ENCODE measurements at regions not wholly inside any gene's neighbourhood (a gene's known extent, or its start where the extent isn't known, plus 50 kb on each side); places are given as distances from the start of the nearest gene placed in this dataset.

GRCh38 chr2:118431165-118431517, 342.9 kb downstream of the INSIG2 start:
- H3K9me3 Mint-ChIP-seq, result peaks cover 0 to 12% (median 0%) of the 10 kb centered on the region in 11 donors
- intact Hi-C loops (cut with micrococcal nuclease), result no loop called here
- H3K4me1 Mint-ChIP-seq, result no peaks in the 10 kb centered on the region

GRCh38 chr2:118430510-118431164, 342.4 kb downstream of the INSIG2 start:
- POLR2A ChIA-PET, result no interaction called here

More at GRCh38 chr2:118431165-118431517, 342.9 kb downstream of the INSIG2 start:
- no peaks in the 10 kb centered on the region for H3K27me3 ChIP-seq (ENCODE audit: control insufficient read depth in 2 of 2, insufficient read depth in 2 of 2, low read length in 2 of 2)
- no peak overlapping the region for H3K4me3 ChIP-seq (ENCODE audit: low read length)
- Mint-ChIP-seq H3K4me3 (no peak overlapping the region), H3K27me3 (peaks cover 0 to 41% (median 21%) of the 10 kb centered on the region in 5 donors), H3K36me3 (no peaks in the 10 kb centered on the region), H3K27ac (no peak overlapping the region)
- ChIA-PET CTCF (interaction anchor here (0.8 kb wide), 1 partner anchor 8 kb away, joined by 3 read pairs; no protein-coding TSS in a partner anchor), POLR2A (no interaction called here)
- H3K4me1 ChIP-seq (ENCODE audit: control insufficient read depth in 2 of 2, insufficient read depth in 2 of 2, low read length in 2 of 2), result no peaks in the 10 kb centered on the region
- H3K9me3 ChIP-seq (ENCODE audit: control insufficient read depth in 2 of 3, low read length in 3 of 3), result no peaks in the 10 kb centered on the region
- no peaks in the 10 kb centered on the region for H3K36me3 ChIP-seq (ENCODE audit: control insufficient read depth in 2 of 3, insufficient read depth in 3 of 3, low read length in 3 of 3)
- DNase-seq, result no peak
- ATAC-seq, result no peak
- no peak overlapping the region for H3K27ac ChIP-seq (ENCODE audit: low read depth, low read length)

GRCh38 chr2:118425191-118425590, 336.9 kb downstream of the INSIG2 start:
- no peak for ATAC-seq
- CTCF ChIA-PET, result no interaction called here
- Mint-ChIP-seq H3K9me3 (peaks cover 0 to 22% (median 3%) of the 10 kb centered on the region in 11 donors), H3K4me1 (no peaks in the 10 kb centered on the region), H3K27ac (no peak overlapping the region), H3K27me3 (peaks cover 0 to 38% (median 22%) of the 10 kb centered on the region in 5 donors), H3K36me3 (no peaks in the 10 kb centered on the region), H3K4me3 (no peak overlapping the region)
- Histone ChIP-seq H3K4me1 (ENCODE audit: control insufficient read depth in 2 of 2, insufficient read depth in 2 of 2, low read length in 2 of 2) (no peaks in the 10 kb centered on the region), H3K27me3 (ENCODE audit: control insufficient read depth in 2 of 2, insufficient read depth in 2 of 2, low read length in 2 of 2) (no peaks in the 10 kb centered on the region), H3K36me3 (ENCODE audit: control insufficient read depth in 2 of 3, insufficient read depth in 3 of 3, low read length in 3 of 3) (no peaks in the 10 kb centered on the region), H3K9me3 (ENCODE audit: control insufficient read depth in 2 of 3, low read length in 3 of 3) (no peaks in the 10 kb centered on the region), H3K27ac (ENCODE audit: low read depth, low read length) (no peak overlapping the region), H3K4me3 (ENCODE audit: low read length) (no peak overlapping the region)
- DNase-seq, result no peak
- POLR2A ChIA-PET, result no interaction called here
- intact Hi-C loops (cut with micrococcal nuclease), result no loop called here

More at GRCh38 chr2:118430510-118431164, 342.4 kb downstream of the INSIG2 start:
- Histone ChIP-seq H3K27ac (ENCODE audit: low read depth, low read length) (no peak overlapping the region), H3K36me3 (ENCODE audit: control insufficient read depth in 2 of 3, insufficient read depth in 3 of 3, low read length in 3 of 3) (no peaks in the 10 kb centered on the region), H3K4me1 (ENCODE audit: control insufficient read depth in 2 of 2, insufficient read depth in 2 of 2, low read length in 2 of 2) (no peaks in the 10 kb centered on the region), H3K9me3 (ENCODE audit: control insufficient read depth in 2 of 3, low read length in 3 of 3) (no peaks in the 10 kb centered on the region), H3K4me3 (ENCODE audit: low read length) (no peak overlapping the region), H3K27me3 (ENCODE audit: control insufficient read depth in 2 of 2, insufficient read depth in 2 of 2, low read length in 2 of 2) (no peaks in the 10 kb centered on the region)
- Mint-ChIP-seq H3K27me3 (peaks cover 0 to 41% (median 26%) of the 10 kb centered on the region in 5 donors), H3K36me3 (no peaks in the 10 kb centered on the region), H3K9me3 (peaks cover 0 to 12% (median 0%) of the 10 kb centered on the region in 11 donors), H3K27ac (no peak overlapping the region), H3K4me1 (no peaks in the 10 kb centered on the region), H3K4me3 (no peak overlapping the region)
- CTCF ChIA-PET, result no interaction called here
- DNase-seq (no peak), ATAC-seq (no peak)
- intact Hi-C loops (cut with micrococcal nuclease), result no loop called here

GRCh38 chr2:118423776-118424175, 335.5 kb downstream of the INSIG2 start:
- ChIA-PET CTCF (interaction anchor here (0.6 kb wide), 1 partner anchor 8 kb away, joined by 3 read pairs; no protein-coding TSS in a partner anchor), POLR2A (no interaction called here)
- no peaks in the 10 kb centered on the region for H3K4me1 Mint-ChIP-seq
- DNase-seq, result no peak
- H3K4me3 Mint-ChIP-seq, result no peak overlapping the region
- H3K36me3 Mint-ChIP-seq, result no peaks in the 10 kb centered on the region
- Histone ChIP-seq H3K27me3 (ENCODE audit: control insufficient read depth in 2 of 2, insufficient read depth in 2 of 2, low read length in 2 of 2) (no peaks in the 10 kb centered on the region), H3K36me3 (ENCODE audit: control insufficient read depth in 2 of 3, insufficient read depth in 3 of 3, low read length in 3 of 3) (no peaks in the 10 kb centered on the region), H3K9me3 (ENCODE audit: control insufficient read depth in 2 of 3, low read length in 3 of 3) (no peaks in the 10 kb centered on the region), H3K4me3 (ENCODE audit: low read length) (no peak overlapping the region), H3K27ac (ENCODE audit: low read depth, low read length) (no peak overlapping the region), H3K4me1 (ENCODE audit: control insufficient read depth in 2 of 2, insufficient read depth in 2 of 2, low read length in 2 of 2) (no peaks in the 10 kb centered on the region)
- peaks cover 0 to 26% (median 4%) of the 10 kb centered on the region in 11 donors for H3K9me3 Mint-ChIP-seq
- no peak for ATAC-seq
- peaks cover 0 to 43% (median 28%) of the 10 kb centered on the region in 5 donors for H3K27me3 Mint-ChIP-seq
- intact Hi-C loops (cut with micrococcal nuclease), result no loop called here
- H3K27ac Mint-ChIP-seq, result no peak overlapping the region

- intact Hi-C loops (cut with micrococcal nuclease), result no loop called here
- H3K27ac Mint-ChIP-seq, result no peak overlapping the region
These were observed 333.4 kb downstream of the INSIG2 start for GRCh38 chr2:118421648-118422047.

GRCh38 chr2:118417406-118418120, 329.3 kb downstream of the INSIG2 start:
- H3K4me3 Mint-ChIP-seq, result no peak overlapping the region
- ChIA-PET POLR2A (no interaction called here), CTCF (no interaction called here)
- no peak overlapping the region for H3K27ac Mint-ChIP-seq
- H3K4me1 ChIP-seq (ENCODE audit: control insufficient read depth in 2 of 2, insufficient read depth in 2 of 2, low read length in 2 of 2), result no peaks in the 10 kb centered on the region
- H3K27me3 Mint-ChIP-seq, result peaks cover 0 to 25% (median 18%) of the 10 kb centered on the region in 5 donors
- H3K9me3 ChIP-seq (ENCODE audit: control insufficient read depth in 2 of 3, low read length in 3 of 3), result no peaks in the 10 kb centered on the region
- ATAC-seq (no peak), DNase-seq (no peak)
- peaks cover 0 to 5% (median 0%) of the 10 kb centered on the region in 5 donors for H3K36me3 Mint-ChIP-seq
- H3K27me3 ChIP-seq (ENCODE audit: control insufficient read depth in 2 of 2, insufficient read depth in 2 of 2, low read length in 2 of 2), result no peaks in the 10 kb centered on the region
- no peak overlapping the region for H3K27ac ChIP-seq (ENCODE audit: low read depth, low read length)
- peaks cover 0 to 45% (median 10%) of the 10 kb centered on the region in 11 donors for H3K9me3 Mint-ChIP-seq
- no peaks in the 10 kb centered on the region for H3K4me1 Mint-ChIP-seq
- H3K4me3 ChIP-seq (ENCODE audit: low read length), result no peak overlapping the region
- intact Hi-C loops (cut with micrococcal nuclease), result no loop called here
- H3K36me3 ChIP-seq (ENCODE audit: control insufficient read depth in 2 of 3, insufficient read depth in 3 of 3, low read length in 3 of 3), result no peaks in the 10 kb centered on the region

More at GRCh38 chr2:118421648-118422047, 333.4 kb downstream of the INSIG2 start:
- peaks cover 0 to 39% (median 24%) of the 10 kb centered on the region in 5 donors for H3K27me3 Mint-ChIP-seq
- DNase-seq, result no peak
- Histone ChIP-seq H3K9me3 (ENCODE audit: control insufficient read depth in 2 of 3, low read length in 3 of 3) (no peaks in the 10 kb centered on the region), H3K4me1 (ENCODE audit: control insufficient read depth in 2 of 2, insufficient read depth in 2 of 2, low read length in 2 of 2) (no peaks in the 10 kb centered on the region), H3K27ac (ENCODE audit: low read depth, low read length) (no peak overlapping the region), H3K4me3 (ENCODE audit: low read length) (no peak overlapping the region), H3K36me3 (ENCODE audit: control insufficient read depth in 2 of 3, insufficient read depth in 3 of 3, low read length in 3 of 3) (no peaks in the 10 kb centered on the region), H3K27me3 (ENCODE audit: control insufficient read depth in 2 of 2, insufficient read depth in 2 of 2, low read length in 2 of 2) (no peaks in the 10 kb centered on the region)
- H3K4me3 Mint-ChIP-seq, result no peak overlapping the region
- POLR2A ChIA-PET, result no interaction called here
- H3K4me1 Mint-ChIP-seq, result no peaks in the 10 kb centered on the region
- CTCF ChIA-PET, result no interaction called here
- H3K36me3 Mint-ChIP-seq, result no peaks in the 10 kb centered on the region
- no peak for ATAC-seq
- peaks cover 0 to 19% (median 4%) of the 10 kb centered on the region in 11 donors for H3K9me3 Mint-ChIP-seq

All from naive thymus-derived CD4-positive, alpha-beta T cell (primary cell).